ENCODE measurements at regions not wholly inside any gene's neighbourhood (a gene's known extent, or its start where the extent isn't known, plus 50 kb on each side); places are given as distances from the start of the nearest gene placed in this dataset.

DNA sequence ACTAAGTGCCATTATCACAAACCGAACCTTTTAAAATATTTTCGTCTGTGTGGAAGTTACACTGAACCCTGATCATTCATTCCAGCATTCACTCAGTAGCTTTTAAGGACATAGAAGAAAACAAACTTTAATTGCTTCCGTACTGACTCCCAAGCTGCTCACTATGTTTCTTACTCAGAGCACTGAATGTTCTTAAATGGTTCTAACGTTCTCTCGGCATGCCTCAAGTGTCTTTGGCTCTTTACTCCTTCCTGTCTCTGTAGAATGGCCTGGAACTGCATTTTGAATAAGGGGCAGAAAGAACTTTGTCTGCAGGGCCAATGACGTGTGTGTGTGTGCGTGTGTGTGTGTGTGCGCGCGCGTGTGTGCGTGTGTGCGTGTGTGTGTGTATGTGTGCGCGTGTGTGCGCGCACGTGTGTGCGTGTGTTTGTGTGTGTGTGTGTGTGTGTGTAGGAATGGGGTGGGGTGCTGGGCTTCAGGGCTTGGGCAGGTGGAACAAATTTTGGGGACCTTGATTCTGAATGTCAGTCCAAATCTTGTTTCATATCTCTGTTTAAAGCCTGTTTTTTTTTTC, 50.5 kb upstream of the PAQR3 start:
- Mint-ChIP-seq H3K9me3 (no peaks in the 10 kb centered on the region), H3K4me3 (no peak overlapping the region), H3K27me3 (ENCODE audit: low read depth in 3 of 3) (peaks cover 0 to 6% (median 0%) of the 10 kb centered on the region in 3 donors), H3K27ac (no peak overlapping the region), H3K36me3 (no peaks in the 10 kb centered on the region), H3K4me1 (no peaks in the 10 kb centered on the region)
- no peak for DNase-seq
